Activated CD8-positive, alpha-beta memory T cell treated with anti-CD3 and anti-CD28 coated beads, Interleukin-2, amount 10 ng/mL, durations not matched to agents 7 days and 5 days (primary cell): ENCODE measurements at regions not wholly inside any gene's neighbourhood (a gene's known extent, or its start where the extent isn't known, plus 50 kb on each side); places are given as distances from the start of the nearest gene placed in this dataset.

Experiments
- ATAC-seq: fragments of 150-1000 bp; cut with Tn5 transposase; one replicate; pipeline ENCODE4 v1.10.0; 2021; ENCODE audit warnings: moderate library complexity
- CTCF ChIA-PET: fragments of 350-600 bp; sonication (Branson Sonifier 250); formaldehyde crosslinking; loops from one replicate; lab custom pipeline; 2021; ENCODE audit warnings: antibody characterized with exemption; lab: Charles Lee
- DNase-seq: peaks from one replicate; pipeline ENCODE4 v3.0.0-alpha.2; 2020
- H3K27ac Mint-ChIP-seq: one replicate; pipeline ENCODE4 v1.8.0; 2021; ENCODE audit warnings: mild to moderate bottlenecking, mixed read lengths
- H3K27me3 Mint-ChIP-seq: one replicate; pipeline ENCODE4 v1.8.0; 2021; ENCODE audit warnings: mixed read lengths
- H3K36me3 Mint-ChIP-seq: one replicate; pipeline ENCODE4 v1.8.0; 2021; ENCODE audit warnings: mild to moderate bottlenecking, mixed read lengths
- H3K4me1 Mint-ChIP-seq: one replicate; pipeline ENCODE4 v1.8.0; 2021; ENCODE audit warnings: mixed read lengths
- H3K4me3 Mint-ChIP-seq: one replicate; pipeline ENCODE4 v1.8.0; 2021; ENCODE audit warnings: mild to moderate bottlenecking, moderate library complexity, mixed read lengths
- H3K9me3 Mint-ChIP-seq: one replicate; pipeline ENCODE4 v1.8.0; 2022; ENCODE audit warnings: low read depth, mixed read lengths

DNA sequence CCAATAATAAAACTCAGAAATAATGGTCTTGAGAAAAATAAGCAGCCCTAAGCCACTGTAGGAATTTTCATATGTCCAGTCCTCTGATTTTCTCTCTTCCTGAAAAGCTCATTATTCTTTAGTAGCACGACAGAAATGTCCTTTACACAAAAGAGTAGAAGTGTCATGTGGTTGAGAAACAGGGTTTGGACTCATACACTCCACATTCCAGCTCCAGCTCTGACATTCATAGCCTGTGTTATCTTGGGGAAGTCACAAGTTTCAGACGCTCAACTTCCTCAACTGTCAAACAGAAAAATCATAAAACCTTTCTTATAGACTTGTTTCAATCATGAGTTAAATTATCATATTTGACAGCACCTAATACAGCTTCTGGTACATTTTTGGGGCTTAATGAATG lies 511.5 kb downstream of the TNS1 start:
- Mint-ChIP-seq H3K27me3 (peaks cover 3% of the 10 kb centered on the region), H3K9me3 (no peaks in the 10 kb centered on the region), H3K27ac (no peak overlapping the region), H3K4me1 (no peaks in the 10 kb centered on the region), H3K36me3 (no peaks in the 10 kb centered on the region), H3K4me3 (no peak overlapping the region)
- ATAC-seq (no peak), DNase-seq (no peak)
- CTCF ChIA-PET: no interaction called here

DNA sequence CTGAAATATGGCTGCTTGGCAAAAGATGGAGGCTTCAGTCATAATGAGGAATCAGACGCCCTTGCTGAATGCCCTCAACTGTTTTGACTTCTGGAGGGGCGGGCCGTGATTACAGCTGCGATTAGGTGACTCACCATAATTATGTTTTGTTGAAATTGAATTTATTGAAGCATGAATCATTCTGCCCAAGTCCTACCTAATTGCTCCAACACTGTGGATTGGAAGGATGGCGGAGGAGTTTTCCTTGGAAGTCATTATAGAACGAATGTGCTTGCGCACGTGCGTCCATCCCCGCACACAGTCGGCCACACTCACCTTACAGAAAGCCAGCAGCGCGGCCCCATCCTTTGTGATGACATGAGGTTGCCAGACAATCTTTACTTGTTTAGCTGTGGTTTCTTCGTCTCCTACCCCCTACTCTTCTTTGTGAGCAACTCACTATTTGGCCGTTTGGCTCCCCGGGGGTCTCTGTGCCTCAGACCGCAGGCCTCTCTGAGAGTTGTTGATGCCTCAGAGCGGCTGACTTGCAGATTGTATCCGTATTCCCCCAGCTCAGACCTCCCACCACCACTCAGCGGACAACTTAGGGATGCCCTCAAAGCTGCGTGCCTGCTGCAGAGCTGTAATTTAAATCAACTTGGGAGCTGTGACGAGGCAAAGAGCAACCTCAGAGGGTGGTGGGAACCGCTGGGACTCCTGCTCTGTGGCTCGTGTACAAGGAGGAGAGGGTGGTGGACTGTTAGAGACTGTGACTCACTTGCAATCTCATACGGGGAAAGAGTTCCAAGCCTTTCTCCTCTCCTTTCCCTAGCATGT lies 513.4 kb downstream of the TNS1 start:
- peaks cover 3% of the 10 kb centered on the region for H3K27me3 Mint-ChIP-seq
- H3K36me3 Mint-ChIP-seq: no peaks in the 10 kb centered on the region
- no peaks in the 10 kb centered on the region for H3K9me3 Mint-ChIP-seq
- H3K27ac Mint-ChIP-seq: no peak overlapping the region
- DNase-seq: no peak
- no peak for ATAC-seq
- H3K4me3 Mint-ChIP-seq: no peak overlapping the region
- no peaks in the 10 kb centered on the region for H3K4me1 Mint-ChIP-seq
- CTCF ChIA-PET: interaction anchor here (1.1 kb wide), 1 partner anchor 22 kb away, joined by 4 read pairs; no protein-coding TSS in a partner anchor

DNA sequence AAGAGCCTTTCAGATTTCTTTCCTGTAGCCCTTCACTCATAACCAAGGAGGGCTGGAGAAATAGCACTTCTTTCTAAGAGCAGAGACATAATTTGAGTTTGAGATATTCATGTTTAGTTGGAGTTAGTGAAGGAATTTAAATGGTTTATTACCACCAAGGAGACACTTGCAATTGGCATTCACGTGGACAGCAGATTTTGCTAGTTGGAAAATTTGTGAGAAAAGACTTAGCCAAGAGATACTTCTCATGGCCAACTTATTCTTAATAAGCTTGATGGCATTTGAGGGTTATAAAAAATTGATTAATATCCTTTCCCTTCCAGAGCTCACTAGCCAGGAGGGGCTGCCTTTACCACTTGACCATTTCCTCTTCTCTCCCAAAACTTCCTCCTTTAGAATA lies 518.7 kb downstream of the TNS1 start:
- no peaks in the 10 kb centered on the region for H3K36me3 Mint-ChIP-seq
- ATAC-seq: no peak

DNA sequence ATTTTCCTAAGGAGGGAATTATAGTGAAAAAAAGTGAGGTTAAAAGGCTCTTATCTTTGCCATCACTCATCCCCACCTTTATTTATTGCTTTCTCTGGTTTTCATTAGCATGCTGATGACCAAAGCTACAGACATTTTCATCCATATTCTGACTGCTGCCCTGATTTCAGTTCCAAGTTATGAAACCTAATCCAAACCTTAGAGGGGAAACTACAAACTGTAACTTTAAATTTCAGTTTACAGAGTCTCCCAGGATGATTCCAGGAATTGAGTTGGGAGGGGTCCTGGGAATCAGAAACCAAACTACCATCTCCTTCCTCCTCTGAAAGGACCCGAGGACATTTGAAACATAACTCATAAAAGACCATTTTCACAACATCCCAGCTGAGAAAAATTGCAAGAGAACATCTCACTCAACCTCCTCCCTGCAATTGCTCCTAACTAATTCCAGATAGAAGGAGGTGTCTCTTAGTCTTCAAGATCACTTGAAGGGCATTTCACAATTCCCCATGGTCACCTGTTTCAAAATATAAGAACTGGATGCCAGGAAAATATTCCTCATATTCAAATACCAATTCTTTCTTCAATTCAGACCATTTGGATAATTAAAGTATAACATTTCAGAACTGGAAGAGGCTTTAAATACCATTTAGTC lies 520.6 kb downstream of the TNS1 start:
- no peak overlapping the region for H3K27ac Mint-ChIP-seq
- no peaks in the 10 kb centered on the region for H3K36me3 Mint-ChIP-seq
- no peaks in the 10 kb centered on the region for H3K27me3 Mint-ChIP-seq
- no peaks in the 10 kb centered on the region for H3K4me1 Mint-ChIP-seq
- CTCF ChIA-PET: no interaction called here
- H3K9me3 Mint-ChIP-seq: no peaks in the 10 kb centered on the region
- DNase-seq: no peak
- ATAC-seq: no peak
- H3K4me3 Mint-ChIP-seq: no peak overlapping the region

More for the DNA sequence above, 518.7 kb downstream of the TNS1 start:
- CTCF ChIA-PET: no interaction called here
- Mint-ChIP-seq H3K4me1 (no peaks in the 10 kb centered on the region), H3K4me3 (no peak overlapping the region), H3K27me3 (no peaks in the 10 kb centered on the region), H3K9me3 (no peaks in the 10 kb centered on the region), H3K27ac (no peak overlapping the region)
- no peak for DNase-seq

DNA sequence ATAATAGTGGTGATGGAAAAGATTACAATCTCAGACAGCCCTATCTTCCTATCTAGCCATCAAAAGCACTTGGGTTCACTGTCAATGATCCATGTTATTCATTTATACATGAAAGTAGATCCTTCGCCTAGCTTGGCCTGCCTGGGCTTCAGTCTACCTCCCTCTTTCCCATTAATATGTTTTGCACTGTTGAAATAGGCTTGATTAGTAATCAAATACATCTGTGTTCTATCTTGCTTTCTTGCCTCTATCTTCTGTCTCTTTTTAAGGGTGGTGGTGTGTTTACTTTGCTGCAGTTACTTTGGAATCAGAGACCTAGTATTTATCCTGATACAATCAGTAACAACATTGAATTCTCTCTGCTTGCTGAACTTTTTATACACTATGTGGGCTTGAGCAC lies 521.2 kb downstream of the TNS1 start:
- Mint-ChIP-seq H3K4me3 (no peak overlapping the region), H3K4me1 (no peaks in the 10 kb centered on the region), H3K27ac (no peak overlapping the region), H3K9me3 (no peaks in the 10 kb centered on the region), H3K27me3 (no peaks in the 10 kb centered on the region), H3K36me3 (no peaks in the 10 kb centered on the region)
- CTCF ChIA-PET: no interaction called here
- DNase-seq (no peak), ATAC-seq (no peak)

- ATAC-seq: no peak
- CTCF ChIA-PET: no interaction called here
- no peak overlapping the region for H3K4me3 Mint-ChIP-seq
- H3K4me1 Mint-ChIP-seq: no peaks in the 10 kb centered on the region
- no peaks in the 10 kb centered on the region for H3K27me3 Mint-ChIP-seq
- H3K36me3 Mint-ChIP-seq: no peaks in the 10 kb centered on the region
- DNase-seq: no peak
- H3K9me3 Mint-ChIP-seq: no peaks in the 10 kb centered on the region
- no peak overlapping the region for H3K27ac Mint-ChIP-seq
Observed at GRCh38 chr2:217479566-217479965, 523.2 kb downstream of the TNS1 start.

DNA sequence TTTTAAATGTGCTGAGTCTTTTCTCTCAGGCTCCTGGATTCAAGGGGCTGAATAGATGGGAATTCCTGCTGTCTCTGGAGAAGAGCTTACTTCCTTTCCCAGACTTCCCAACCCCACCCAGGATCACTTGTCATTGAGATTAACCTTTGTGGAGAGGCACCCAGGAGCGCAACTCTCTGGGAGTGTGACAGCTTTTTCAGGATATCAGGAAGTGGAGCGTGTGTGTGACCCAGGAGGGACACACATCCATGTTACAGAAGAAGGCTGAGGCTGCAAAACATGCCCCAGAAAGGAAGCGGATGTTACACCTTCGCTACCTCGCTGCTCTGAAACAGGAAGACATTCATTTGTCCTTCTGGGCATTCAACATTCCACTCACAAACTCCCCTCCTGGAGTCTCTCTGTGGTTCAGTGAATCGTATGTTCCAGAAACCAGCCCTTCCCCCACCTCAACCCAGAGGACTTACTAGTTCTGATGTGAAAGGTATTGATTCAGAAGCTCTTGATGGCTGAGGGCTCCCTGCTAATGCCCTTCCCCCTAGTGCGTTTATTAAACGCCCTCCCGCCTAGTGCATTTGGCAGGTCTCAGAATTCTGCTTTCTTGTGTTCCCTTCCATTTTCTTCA lies 523.9 kb downstream of the TNS1 start:
- DNase-seq (no peak), ATAC-seq (no peak)
- Mint-ChIP-seq H3K4me1 (no peaks in the 10 kb centered on the region), H3K36me3 (no peaks in the 10 kb centered on the region), H3K9me3 (no peaks in the 10 kb centered on the region), H3K4me3 (no peak overlapping the region), H3K27ac (no peak overlapping the region), H3K27me3 (no peaks in the 10 kb centered on the region)
- CTCF ChIA-PET: no interaction called here

GRCh38 chr2:217477583-217477982 lies 525.2 kb downstream of the TNS1 start:
- CTCF ChIA-PET: no interaction called here
- no peak for ATAC-seq
- H3K27me3 Mint-ChIP-seq: no peaks in the 10 kb centered on the region
- no peaks in the 10 kb centered on the region for H3K9me3 Mint-ChIP-seq
- H3K27ac Mint-ChIP-seq: no peak overlapping the region
- H3K4me1 Mint-ChIP-seq: no peaks in the 10 kb centered on the region
- no peaks in the 10 kb centered on the region for H3K36me3 Mint-ChIP-seq
- DNase-seq: no peak
- H3K4me3 Mint-ChIP-seq: no peak overlapping the region

DNA sequence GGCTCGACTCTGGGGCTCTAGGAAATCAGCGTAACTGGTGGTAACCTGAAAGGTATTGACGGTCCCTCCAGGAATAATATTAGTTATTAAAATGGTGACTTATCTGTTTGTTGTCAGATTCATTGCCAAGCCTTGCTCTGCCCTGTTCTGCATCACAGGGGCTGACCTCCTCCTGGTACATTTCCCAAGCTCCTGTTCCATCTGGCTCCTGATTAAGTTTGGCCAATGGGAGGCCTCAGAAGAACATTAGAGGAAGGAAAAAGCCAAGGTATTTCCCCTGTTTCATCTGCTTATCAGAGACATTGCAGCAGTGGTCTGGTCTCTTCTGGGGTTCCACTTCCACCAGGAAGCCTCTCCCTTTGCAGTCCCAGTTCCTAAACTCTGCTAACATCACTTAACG lies 527.0 kb downstream of the TNS1 start:
- Mint-ChIP-seq H3K4me1 (no peaks in the 10 kb centered on the region), H3K27me3 (no peaks in the 10 kb centered on the region), H3K27ac (no peak overlapping the region), H3K9me3 (no peaks in the 10 kb centered on the region), H3K4me3 (no peak overlapping the region), H3K36me3 (no peaks in the 10 kb centered on the region)
- CTCF ChIA-PET: no interaction called here
- ATAC-seq (no peak), DNase-seq (no peak)

- H3K4me1 Mint-ChIP-seq: no peaks in the 10 kb centered on the region
- DNase-seq (no peak), ATAC-seq (no peak)
- CTCF ChIA-PET: no interaction called here
- no peak overlapping the region for H3K4me3 Mint-ChIP-seq
- no peak overlapping the region for H3K27ac Mint-ChIP-seq
- H3K36me3 Mint-ChIP-seq: no peaks in the 10 kb centered on the region
- no peaks in the 10 kb centered on the region for H3K27me3 Mint-ChIP-seq
- H3K9me3 Mint-ChIP-seq: no peaks in the 10 kb centered on the region
Observed at GRCh38 chr2:217475101-217475500, 527.7 kb downstream of the TNS1 start.

GRCh38 chr2:217471319-217471718 lies 531.5 kb downstream of the TNS1 start:
- no peak overlapping the region for H3K4me3 Mint-ChIP-seq
- H3K27ac Mint-ChIP-seq: no peak overlapping the region
- no peak for DNase-seq
- no peaks in the 10 kb centered on the region for H3K27me3 Mint-ChIP-seq
- no peaks in the 10 kb centered on the region for H3K4me1 Mint-ChIP-seq
- no peaks in the 10 kb centered on the region for H3K36me3 Mint-ChIP-seq
- no peak for ATAC-seq
- no peaks in the 10 kb centered on the region for H3K9me3 Mint-ChIP-seq
- CTCF ChIA-PET: no interaction called here

- Mint-ChIP-seq H3K9me3 (no peaks in the 10 kb centered on the region), H3K4me3 (no peak overlapping the region), H3K36me3 (no peaks in the 10 kb centered on the region), H3K27me3 (no peaks in the 10 kb centered on the region), H3K4me1 (no peaks in the 10 kb centered on the region), H3K27ac (no peak overlapping the region)
- DNase-seq (no peak), ATAC-seq (no peak)
- CTCF ChIA-PET: no interaction called here
Observed at GRCh38 chr2:217469203-217469810, 533.5 kb downstream of the TNS1 start.

DNA sequence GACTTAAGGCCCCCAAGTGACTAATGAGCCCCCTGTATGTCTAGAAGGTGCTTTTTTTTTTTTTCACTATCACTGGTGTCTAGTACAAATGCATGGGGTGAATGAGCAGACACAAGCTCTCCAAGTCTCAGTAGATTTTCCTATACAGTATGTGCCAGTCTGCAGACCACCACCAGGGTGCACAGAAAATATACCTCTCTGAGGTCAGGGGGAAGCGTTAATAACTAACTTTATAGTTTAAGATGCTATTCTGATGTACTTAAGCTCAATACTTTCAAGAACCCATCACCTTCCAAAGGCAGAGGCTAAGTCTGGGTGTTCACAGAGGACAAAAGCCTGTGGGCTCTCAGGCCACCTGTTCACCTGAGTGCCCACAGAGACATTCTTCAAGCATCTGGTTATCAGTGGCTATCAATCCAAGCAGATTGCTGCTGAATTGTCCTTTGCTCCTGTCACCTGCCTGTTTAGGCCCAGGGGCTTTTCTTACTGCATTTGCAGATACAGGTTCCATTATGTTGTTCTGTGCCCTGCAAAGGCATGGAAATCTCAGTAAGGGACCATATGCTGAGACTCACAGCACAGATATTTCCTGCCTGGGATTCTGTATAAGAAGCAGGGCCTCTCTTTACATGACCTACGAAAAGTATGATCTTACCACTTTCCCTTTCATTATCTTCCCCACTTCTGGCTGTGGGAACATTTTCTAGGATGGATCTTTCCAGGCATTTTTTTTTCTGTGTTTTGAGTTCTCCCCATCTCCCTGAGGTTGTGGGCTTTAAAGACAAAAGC lies 534.6 kb downstream of the TNS1 start:
- ATAC-seq (no peak), DNase-seq (no peak)
- no peak overlapping the region for H3K4me3 Mint-ChIP-seq
- H3K27ac Mint-ChIP-seq: no peak overlapping the region
- H3K9me3 Mint-ChIP-seq: no peaks in the 10 kb centered on the region
- no peaks in the 10 kb centered on the region for H3K4me1 Mint-ChIP-seq
- CTCF ChIA-PET: no interaction called here
- no peaks in the 10 kb centered on the region for H3K27me3 Mint-ChIP-seq
- no peaks in the 10 kb centered on the region for H3K36me3 Mint-ChIP-seq
